ENCODE measurements at regions not wholly inside any gene's neighbourhood (a gene's known extent, or its start where the extent isn't known, plus 50 kb on each side); places are given as distances from the start of the nearest gene placed in this dataset.

DNA sequence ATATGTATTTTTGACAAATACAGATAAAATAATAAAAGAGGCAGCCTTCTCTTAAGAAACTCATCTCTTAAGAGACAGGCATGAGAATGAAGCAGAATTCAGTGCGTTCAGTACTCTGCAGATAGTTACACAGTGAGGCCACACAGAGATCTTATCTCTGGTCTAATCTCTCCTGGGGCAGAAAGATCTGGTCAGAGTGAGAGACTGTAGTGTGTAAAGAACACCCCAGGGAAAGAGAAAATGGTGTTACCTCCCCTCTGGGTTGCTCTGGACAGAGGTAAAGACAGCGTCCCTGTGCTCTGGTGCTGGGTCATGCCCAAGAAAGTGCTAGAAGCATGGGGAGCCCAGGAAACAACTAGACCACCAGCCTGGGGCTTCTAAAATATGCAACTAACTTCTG is 216.3 kb downstream of the SIPA1L2 start:
- no peak for DNase-seq

DNA sequence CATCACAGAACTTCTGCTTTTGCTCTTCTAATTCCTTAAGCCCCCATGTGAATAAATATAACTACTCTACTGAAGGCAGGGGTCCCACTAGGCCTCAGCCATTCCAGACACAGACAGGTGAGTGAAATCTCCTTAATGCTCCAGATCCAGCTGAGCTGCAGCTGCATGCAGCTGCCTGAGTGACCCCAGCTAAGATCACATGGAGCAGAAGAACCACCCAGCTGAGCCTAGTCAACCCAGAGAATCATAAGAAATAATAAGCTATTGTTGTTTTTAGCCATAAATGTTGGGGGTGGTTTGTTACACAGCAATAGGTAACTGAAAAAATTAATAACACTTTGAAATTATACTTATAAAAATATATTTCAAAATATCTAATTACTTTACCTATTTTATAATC is 220.3 kb downstream of the SIPA1L2 start:
- DNase-seq, result no peak

DNA sequence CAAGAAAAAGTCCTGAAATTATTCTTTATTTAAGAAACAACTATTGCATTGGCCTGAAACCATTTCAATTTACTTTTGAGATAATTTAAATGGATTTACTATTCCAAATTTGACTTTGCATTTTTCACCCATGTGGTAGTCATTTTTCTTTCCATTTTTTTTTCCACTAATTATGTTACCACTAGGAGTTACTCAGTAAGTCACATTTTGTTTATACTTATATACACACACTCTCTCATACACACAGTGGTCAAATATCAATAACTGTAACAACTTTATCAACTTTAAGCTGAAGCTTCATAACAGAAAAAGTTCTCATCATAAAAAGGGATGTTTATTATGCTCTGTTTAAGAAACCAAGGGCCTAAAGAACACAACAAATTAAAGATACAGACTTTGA is 222.8 kb downstream of the SIPA1L2 start:
- no peak for DNase-seq

DNA sequence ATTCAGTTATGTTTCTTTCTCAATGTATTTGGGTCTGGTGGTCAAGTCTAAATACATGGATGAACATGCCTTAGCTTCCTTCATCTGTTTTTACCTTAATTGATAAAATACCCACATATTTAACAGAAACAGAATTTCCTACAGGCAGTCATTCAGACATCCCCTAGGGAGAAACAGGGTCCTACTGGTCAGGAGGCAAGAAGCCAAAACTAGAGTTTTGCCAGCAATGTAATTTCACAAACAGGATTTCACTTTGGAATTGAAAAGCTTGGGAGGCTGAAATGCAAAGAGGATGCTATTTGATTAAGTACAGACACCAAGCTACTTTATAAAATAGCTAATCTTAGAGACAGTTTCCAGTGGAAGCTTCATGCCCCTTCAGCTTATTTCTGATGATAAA is 224.2 kb downstream of the SIPA1L2 start:
- no peak for DNase-seq

DNA sequence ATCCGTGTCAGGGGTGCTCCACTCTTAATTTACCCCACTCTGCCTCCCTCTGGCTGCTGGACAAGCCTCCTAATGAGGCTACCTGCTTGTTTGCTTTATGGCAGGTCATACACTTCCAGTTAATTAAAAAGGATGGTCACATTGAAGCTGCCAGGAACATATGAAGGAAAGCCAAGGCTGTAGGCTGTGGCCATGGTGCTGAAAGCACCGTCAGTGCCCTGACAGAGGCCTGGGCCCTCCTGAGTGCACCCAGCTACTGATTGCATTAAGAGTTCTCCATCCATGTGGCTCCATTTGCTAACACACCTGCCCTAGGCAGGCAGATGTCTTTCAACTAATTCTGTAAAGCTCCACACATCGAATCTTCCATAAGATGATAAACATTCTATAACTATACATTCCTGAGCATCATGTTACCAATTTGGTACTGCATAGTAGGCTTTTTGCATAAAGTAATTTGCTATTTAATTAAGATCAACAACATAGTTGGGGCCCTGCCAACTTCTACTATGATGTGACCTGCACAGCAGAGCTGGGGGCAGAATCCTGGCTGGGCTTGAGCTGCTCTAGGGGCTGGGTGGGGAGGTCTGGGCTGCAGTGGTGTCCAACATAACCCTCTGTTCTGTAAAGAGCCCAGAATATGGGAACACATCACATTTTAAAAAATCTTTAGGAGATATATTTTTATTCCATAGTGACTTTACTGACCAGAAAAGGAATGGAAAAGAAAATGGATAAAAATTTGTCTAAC is 224.8 kb downstream of the SIPA1L2 start:
- no peak for DNase-seq

DNA sequence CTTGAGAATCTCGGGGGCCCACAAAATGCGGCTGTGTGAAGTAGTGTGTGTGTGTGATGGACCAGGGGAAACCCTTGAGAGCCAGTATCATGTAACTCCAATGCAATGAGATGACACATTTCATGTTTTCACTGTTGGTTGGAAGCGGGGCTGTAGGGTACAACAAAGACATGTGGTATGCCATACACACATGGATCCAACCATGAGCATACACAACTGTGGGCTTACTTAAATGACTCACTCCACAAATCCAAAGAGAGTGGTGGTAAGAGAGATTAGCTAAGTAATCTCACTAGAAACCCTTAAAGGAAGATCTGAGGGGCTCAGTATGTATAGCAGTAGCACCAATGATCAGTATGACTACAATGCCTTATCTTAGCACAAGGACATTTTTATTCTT is 225.7 kb downstream of the SIPA1L2 start:
- no peak for DNase-seq

DNA sequence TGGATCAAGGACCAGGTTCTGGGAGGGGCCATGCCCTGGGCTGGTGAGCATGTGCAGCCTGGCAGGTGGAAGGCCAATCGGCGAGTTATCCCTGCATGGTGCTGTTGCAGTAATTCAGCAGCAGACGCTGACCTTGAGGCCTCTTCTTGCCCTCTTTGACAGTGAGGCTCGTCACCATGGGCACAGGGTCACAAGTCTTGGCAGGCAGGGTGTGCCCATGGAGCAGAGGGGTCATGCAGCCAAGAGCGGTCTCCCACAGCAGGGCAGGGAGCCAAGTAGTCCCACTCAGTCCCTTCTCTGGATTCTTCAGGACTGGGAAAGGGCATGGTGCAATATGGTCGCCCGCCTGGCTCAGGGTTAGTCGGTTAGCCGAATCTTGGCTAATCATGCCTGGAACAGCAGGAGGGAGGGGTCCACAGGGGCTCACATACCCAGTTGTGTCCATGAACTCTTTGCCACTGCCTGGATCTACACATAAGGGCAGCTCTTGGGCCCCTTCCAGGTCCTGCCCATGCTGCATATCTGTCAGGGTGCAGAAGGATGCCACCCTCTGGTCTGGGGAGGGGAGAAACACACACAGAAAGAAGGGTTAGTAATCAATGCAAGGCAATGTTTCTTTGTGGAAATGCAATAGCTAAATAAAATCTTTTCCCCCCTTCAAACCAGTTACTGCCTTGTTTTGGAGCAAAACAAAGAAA is 226.8 kb downstream of the SIPA1L2 start:
- no peak for DNase-seq

DNA sequence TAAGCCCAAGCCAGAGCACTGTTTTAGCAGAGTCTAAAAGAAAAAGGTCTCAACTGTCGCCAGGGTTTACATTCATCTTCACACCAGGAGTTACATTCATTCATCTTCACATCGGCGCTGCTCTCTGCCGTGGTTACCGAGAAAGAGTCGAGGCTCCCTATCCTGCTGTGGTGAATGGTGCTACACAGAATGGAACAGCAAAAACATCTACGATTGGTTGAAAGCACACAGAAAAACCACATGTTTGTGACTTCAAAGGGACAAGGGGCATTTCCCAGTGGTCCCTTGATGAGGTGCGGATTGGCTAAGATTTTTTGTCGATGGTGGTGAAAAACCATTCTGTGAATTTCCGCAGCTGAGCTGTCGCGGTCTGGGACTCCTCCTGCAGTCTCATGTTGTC is 231.1 kb downstream of the SIPA1L2 start:
- no peak for DNase-seq

DNA sequence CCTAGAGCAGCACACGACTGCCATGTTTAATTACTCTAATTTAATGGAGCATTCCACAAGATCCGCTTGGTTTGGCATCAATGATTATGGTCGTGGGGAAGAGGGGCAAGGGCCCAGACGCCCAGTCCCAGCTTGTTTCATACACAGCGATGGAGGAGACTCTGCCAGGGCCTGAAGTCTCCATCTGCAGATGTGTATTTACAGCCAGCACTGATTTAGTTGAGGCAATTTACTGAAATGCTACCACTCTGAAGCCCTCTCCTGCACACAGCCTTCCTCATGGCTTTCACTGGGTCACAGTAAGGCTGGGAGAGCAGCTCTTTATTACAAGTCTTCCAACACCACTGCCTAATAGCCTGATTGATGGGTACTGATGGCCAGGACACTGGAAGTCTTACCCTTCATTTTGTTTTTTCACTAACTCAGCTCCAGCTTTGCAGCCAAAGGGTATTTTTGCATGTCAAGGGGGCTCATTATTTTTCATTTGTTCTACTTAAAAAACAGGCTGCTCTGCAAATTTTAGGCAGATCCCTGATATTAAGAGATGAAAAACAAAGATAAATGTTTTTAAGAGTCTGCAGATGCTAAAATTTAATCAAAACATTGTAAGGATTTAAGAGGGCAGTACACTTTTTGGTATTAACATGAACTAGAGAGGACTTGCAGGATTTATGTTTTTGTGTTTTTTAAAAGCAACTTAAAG is 236.3 kb downstream of the SIPA1L2 start:
- DNase-seq, result no peak

DNA sequence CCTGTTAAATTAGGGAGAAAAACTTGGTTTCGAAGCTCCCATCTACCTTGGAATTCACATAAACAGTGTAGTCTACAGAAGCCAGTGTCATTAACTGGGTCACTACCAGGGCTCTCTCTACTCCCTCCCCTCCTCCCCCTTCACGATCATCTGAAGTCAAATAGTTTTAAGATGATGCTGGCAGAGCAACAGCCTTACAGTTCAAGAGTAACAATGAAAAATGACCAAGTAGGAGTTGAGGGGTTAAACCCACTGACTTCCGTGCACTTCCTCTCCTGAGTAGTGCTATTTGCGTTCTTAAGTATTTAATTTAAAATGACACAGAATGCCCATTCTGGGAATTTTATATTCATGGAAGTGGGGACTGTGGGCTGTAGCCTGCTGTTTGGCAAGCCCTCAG is 236.9 kb downstream of the SIPA1L2 start:
- DNase-seq, result no peak

DNA sequence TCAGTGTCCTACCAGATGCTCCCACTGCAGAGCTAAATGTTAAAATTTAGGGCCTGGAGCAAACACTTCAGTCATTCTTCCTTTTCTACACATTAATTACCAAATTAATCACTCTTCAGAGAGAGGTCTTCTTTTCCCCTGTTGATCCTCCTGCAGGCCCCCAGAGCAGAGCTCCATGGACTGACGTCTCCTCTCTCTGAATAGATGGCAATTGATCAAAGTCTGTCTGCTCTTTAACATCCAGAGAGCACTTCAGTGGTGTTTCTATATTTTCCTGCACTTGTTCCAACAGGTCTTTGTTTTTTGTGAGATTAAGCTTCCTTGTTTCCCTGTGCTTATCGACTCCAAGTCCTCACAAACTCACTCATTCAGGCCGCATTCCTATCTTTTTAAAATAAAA is 239.3 kb downstream of the SIPA1L2 start:
- no peak for DNase-seq

DNA sequence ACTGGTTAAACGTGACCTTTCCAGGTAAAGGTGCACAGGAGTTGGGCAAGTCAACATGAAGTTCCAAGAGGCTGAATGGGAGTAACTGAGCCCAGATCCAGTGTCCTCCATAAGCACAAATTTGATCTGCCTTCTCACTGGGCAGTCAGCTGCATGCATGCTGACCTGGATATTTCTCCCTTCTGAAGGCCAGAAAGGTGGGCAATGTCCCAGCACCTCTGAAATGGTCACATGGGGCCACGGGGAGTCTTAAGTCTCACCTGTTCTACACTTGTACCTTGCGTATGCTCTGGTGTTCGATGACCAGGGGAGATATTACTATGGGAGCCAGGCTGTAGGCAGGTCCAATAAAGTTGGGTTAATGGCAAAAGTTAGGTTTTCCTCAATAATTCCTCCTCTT is 240.2 kb downstream of the SIPA1L2 start:
- DNase-seq, result no peak

DNA sequence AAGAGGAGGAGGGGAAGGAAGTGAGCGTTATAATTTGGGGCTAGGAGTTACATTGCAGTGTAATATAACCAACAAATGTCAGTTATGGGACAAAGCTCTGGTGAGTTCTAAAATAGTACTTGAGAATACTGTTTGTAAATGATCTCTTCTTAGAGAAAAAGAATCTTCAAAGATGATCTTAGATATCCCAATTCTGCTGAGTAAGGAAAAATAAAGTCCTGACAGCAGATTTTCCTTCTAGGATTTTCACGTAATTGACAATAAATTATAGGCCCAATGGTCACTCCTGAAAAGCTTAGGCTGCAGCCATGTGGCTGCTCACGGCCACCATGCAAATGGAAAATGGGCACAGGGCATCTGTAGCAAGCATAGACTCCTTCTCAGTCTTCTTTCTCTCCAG is 241.6 kb downstream of the SIPA1L2 start:
- no peak for DNase-seq

DNA sequence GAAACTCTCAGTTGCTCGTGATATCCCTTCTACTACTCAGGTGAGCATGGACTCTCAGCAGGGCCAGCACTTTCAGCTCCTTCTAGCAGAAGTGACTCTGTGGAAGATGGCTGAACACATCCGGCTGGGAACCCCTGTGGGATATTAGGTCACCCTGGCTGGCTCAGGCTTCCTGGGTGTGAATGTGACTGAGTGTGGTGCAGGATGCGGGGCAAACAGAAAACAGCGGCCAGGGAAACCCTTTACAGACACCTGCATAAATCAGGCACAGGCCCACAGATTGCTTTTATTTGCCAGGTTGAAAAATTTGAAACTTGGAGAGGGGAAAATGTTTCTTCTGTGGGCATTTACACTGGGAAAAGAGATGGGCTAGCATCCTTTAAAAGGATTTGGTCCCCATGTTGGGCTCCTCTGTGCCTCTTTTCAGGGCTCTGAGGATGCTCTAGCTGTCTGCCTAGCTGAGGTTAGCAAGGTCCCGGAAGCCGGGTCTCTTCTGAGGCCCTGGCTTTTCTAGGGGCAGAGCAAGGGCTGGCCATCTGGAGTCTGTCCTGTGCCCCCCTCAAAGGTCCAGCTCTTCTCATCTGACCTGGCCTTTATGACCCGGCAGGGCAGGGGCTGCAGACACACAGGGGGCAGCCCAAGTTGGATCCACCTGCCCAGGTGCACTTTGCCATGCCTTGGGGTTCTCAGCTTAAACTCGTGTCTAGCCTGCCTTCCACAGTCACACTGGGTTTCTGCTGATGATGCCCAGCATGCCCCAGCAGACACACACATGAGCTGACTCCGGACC is 243.0 kb downstream of the SIPA1L2 start:
- no peak for DNase-seq

DNA sequence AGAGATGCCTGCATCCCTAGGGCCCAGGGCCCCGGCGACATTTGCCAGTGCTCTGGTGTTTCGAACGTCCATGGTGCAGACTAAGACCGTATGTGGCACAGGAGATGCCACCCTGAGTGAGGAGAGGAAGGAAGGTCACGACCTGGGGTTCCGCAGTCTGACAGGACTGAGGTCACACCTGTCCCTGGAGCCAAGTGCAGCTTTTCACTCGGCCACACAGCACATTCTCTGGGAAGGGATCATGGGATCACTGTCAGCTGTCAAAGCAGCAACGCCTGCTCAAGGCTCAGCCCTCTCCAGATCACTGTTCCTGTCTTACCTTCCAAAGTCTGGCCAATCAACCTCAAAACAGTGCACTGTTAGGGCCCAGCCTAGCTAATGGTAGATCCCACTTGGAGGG is 243.6 kb downstream of the SIPA1L2 start:
- no peak for DNase-seq

DNA sequence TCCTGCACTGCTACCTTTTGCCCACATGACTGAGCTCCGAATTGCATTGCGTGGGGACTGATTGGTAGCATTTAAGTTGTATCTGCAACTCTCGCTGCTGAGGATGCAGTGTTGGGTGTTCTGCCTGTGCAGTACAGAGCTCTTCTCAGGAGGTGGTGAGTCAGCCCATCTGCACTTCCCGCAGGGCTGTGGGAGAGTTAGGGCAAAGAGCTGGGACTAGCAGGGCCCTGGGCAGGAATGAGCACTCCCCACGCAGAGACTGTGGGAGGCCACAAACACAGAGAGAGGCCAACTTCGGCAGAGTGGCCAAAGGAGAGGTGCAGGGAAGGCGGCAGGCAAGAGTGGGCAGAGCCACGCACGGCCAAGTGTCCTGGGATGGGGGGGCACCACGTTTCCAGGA is 244.7 kb downstream of the SIPA1L2 start:
- no peak for DNase-seq

DNA sequence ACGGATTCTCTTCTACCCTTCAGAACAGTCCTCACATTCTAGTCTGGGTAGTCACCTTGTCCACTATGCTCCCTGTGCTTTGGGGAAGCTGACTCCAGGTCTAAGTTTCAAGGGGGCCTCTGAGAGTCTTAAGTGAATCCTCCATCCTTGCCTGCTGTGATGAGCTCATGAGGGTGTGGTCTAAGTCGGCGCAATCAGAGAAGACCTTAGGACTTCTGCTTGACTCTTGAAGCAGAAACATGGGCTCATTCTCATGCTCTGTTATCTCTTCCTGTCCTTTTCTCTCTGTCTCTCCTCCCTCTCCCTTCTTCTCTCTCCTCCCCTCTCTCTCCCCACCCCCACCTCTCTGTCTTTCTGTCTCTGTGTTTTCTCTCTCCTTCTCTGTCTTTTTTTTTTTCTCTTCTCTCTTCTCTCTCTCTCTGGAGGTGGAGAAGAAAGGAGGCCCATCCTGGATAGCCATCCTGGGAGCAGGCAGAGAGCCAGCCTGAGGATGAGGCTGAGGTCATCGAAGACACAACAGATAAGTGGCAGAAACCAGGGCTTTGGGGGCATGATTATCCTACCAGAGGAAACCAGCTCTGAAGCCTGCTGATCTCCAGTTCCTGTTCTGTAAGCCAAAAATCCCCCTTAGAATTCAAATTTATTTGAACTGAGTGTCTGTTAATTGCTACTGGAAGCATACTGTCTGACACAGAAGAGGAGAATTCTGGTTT is 245.6 kb downstream of the SIPA1L2 start:
- DNase-seq, result no peak

DNA sequence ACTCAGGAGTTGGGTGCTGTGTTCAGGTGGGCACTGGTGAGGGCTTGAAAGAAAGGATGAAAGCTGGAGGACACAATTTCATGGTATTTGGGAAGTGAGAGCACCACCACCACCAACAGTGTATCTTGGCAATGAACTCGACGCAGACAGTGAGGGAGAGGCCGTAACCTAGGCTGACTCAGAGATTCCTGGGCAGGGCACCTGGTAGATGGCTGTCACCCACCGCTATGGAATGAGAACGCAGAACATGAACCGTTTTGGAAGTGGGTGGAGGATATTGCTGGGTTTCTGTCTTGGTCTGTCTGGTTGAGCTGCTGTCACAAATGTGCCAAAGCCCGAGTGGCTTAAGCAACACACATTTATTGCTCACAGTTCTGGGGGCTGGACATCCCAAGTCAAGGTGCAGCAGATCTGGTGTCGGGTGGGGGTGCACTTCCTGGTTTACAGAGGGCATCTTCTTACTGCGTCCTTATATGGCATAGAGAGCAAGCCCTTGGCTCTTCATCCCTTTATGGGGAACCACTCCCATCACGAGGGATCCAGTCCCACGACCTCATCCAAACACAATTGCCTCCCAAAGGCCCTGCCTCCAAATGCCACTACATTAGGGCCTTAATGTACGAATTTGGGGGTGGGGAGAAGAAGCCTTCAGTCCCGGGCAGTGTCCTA is 246.3 kb downstream of the SIPA1L2 start:
- no peak for DNase-seq

DNA sequence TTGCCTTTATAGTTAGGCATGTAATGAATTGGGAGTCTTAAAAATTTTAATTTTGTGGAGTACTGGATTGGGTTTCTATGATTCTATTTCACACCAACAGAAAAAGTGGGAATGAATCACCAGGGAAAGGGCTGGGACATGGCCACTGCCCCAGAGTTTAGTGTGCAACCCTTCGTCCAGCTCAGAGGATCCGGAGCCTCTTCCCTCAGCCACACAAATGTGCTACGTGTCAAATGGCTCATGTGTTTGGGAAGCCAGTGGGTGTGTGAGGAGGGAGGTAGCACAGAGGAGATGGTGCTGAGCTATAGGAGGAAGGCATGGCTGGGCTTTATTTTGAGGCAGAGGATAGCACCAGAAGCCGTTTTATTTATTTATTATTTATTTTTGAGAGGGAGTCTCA is 247.3 kb downstream of the SIPA1L2 start:
- no peak for DNase-seq

DNA sequence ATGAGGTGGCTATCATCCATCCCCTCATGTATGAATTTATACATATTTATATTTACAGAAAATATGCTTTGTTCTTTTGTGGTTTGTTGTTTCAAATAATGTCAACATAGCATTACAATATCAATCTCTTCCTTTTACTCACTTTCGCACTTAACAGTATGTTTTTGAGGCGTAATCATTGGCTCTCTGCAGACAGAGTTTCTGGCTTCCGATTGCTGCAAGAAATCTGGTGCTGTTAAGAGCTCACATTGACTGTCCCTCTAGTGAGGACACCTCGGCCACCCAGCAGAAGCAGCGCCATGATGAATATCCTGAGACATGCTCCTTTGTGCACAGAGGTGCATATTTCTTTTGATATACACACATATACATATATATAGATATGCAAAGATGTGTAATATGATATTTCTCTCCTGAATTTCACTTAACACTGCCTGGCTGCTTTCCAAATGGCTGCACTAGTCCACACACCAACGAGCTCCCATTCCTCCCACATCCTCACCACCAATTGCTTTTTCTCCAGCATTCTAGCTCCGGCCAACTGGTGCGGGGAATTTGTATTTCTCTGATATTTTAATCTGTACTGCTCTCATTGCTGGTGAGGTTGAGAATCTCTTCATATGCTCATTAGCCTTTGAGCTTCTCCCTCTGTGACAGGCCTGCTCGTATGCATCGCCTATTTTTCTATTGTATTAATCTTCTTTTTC is 248.4 kb downstream of the SIPA1L2 start:
- peak; percentile 43 for DNase-seq

DNA sequence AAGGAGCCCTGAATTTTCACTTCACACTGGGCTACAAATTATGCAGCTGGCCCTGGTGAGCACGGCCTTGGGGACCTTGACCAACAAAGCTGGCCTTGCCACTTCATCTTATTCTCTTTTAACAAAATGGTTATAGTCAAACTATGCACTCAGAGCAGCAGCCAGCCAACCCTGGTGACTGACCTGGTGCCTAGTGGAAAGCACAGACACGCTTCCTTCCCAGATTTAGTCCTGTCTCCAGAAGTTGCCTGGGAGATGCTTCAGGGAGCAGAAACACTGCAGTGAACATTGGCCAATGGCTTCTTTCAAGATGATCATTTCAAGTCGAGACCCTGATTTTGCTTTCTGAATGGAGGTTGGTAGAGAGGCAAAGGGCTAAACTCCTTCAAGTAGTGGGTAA is 249.3 kb downstream of the SIPA1L2 start:
- DNase-seq, result no peak

Measured in right kidney (tissue), 1 donor.